IgD-negative memory B cell (primary cell): ENCODE measurements at regions not wholly inside any gene's neighbourhood (a gene's known extent, or its start where the extent isn't known, plus 50 kb on each side); places are given as distances from the start of the nearest gene placed in this dataset.

Experiments used
- H3K27ac Mint-ChIP-seq, 3 donors: one replicate each; pipeline ENCODE4 v1.8.0; 2020 to 2022; ENCODE audit warnings: mild to moderate bottlenecking in 3 of 3, mixed read lengths in 3 of 3, moderate library complexity in 1 of 3
- H3K27me3 Mint-ChIP-seq: one replicate; pipeline ENCODE4 v1.8.0; 2021; ENCODE audit warnings: mixed read lengths
- H3K36me3 Mint-ChIP-seq: one replicate; pipeline ENCODE4 v1.8.0; 2020; ENCODE audit warnings: mild to moderate bottlenecking, mixed read lengths
- H3K4me1 Mint-ChIP-seq, 3 donors: one replicate each; pipeline ENCODE4 v1.8.0; 2020 to 2022; ENCODE audit warnings: mixed read lengths in 3 of 3, mild to moderate bottlenecking in 1 of 3
- H3K4me3 Mint-ChIP-seq, 4 donors: one replicate each; pipeline ENCODE4 v1.8.0; 2020 to 2022; ENCODE audit warnings: mild to moderate bottlenecking in 4 of 4, mixed read lengths in 4 of 4, moderate library complexity in 3 of 4
- H3K9me3 Mint-ChIP-seq, 3 donors: one replicate each; pipeline ENCODE4 v1.8.0; 2020 to 2021; ENCODE audit warnings: mixed read lengths in 3 of 3, mild to moderate bottlenecking in 1 of 3

DNA sequence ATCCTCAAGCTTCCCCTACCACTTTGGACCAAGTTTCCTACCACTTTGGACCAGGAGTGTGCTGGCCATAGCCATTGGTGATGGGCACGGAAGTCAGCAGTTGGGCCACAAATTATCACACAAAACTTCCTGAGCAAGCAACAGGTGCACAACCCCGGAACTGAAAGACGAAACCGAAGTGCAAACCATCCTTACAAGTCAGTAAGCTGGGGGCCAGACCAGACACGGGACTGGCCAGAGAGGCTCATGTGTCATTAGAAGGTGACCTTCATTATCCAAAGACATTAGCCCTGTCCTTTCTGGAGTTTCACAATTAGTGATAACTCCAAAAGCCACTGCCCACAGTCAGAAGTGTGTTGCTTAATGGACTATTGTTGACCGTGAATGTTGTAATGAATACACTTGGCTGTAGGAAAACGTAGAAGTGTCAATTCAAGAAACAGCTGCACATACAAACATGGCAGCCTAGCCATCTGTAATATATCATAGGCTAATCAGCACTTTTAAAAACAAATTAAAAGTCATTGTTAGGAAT, 244.1 kb upstream of the IRS2 start:
- H3K9me3 Mint-ChIP-seq: peaks cover 0 to 3% (median 0%) of the 10 kb centered on the region in 3 donors
- H3K27ac Mint-ChIP-seq: no peak overlapping the region
- no peaks in the 10 kb centered on the region for H3K27me3 Mint-ChIP-seq
- no peaks in the 10 kb centered on the region for H3K4me1 Mint-ChIP-seq
- H3K36me3 Mint-ChIP-seq: no peaks in the 10 kb centered on the region
- no peak overlapping the region for H3K4me3 Mint-ChIP-seq

DNA sequence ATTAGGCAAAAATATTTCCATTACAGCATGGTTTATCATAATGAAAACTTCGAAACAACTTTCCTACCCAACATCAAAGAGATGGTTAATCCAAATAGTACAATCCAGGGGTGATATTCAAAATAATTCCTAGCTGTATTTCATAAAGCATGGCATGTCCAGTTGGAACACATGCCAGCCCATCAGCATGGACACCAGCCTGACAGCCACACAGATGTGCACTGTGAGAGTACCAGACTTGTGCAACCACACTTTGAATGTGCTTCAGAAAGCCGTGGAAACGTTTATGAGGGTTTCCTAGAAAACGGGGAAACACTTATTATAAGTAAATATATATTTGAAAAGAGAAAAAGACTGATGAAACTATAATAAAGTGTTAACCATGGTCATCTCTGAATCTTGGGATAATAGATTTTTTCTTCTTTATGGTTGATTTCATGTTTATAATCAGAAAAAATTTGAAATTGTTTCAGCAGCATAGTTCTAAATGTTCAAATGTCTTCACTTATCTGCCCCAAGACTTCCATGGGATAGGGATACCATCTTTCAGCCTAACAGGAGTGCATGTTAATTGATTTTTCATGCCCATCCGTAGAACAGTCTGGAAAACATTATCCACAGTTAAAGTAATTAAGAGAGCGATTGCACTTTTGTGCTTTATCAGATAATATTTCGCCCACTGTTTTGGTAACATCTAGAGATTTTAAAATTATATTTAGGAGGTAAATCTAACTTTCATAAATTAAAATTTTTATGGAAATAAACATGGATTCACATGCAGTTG, 242.6 kb upstream of the IRS2 start:
- Mint-ChIP-seq H3K36me3 (no peaks in the 10 kb centered on the region), H3K4me1 (no peaks in the 10 kb centered on the region), H3K27ac (no peak overlapping the region), H3K27me3 (no peaks in the 10 kb centered on the region), H3K9me3 (peaks cover 0 to 3% (median 2%) of the 10 kb centered on the region in 3 donors), H3K4me3 (no peak overlapping the region)

DNA sequence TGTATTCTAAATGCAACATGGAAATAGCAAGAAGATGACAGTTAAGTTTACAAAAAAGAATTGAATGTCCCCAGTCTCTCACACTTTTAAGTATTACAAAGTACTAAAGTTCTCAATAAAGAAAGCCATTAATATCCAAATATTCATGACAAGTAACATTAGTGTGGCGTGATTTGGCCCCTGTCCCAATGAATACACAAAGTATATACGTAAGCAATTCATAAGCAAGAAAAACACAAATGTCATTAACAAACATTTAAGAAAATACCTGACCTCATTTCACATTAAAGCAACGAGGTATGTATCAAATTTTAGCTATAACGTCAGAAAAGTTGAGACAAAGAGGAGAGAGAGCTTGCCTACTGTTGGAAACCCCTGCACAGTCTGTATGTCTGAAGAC, 241.9 kb upstream of the IRS2 start:
- no peaks in the 10 kb centered on the region for H3K36me3 Mint-ChIP-seq
- H3K4me1 Mint-ChIP-seq: no peaks in the 10 kb centered on the region
- H3K27ac Mint-ChIP-seq: no peak overlapping the region
- no peaks in the 10 kb centered on the region for H3K27me3 Mint-ChIP-seq
- peaks cover 0 to 3% (median 2%) of the 10 kb centered on the region in 3 donors for H3K9me3 Mint-ChIP-seq
- H3K4me3 Mint-ChIP-seq: no peak overlapping the region

DNA sequence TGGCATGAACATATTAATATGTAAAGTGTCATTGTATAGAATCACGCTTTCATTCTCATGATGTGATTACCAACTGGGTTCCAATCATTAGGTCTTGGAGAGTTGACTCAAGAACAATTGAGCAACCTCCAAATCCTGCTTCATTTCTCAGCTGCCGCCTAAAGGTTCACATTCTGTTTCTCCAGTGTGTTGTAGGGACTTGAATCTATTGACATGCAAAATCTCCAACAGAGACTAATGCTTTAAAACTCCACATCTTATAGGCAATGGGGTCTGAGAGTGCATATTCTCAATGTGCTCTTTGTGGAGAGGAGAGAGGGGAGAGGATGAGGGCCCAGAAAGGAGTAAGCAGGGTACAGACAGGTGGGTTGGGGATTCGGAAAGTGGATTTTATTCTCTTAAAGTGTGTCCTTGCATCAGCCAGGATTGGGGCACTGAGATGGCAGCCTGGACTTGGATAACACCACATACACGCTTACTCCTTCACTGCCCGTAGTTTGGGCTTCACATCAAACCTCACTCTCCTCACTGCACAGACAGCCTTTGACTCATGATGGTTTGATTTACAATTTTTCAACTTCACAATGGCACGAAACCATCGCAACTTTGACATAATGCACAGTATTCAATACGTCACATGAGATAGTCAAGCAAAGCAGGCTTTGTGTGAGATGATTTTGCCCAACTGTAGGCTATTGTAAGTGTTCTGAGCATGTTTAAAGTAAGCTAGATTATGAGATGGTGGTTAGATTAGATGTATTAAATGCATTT, 241.3 kb upstream of the IRS2 start:
- no peaks in the 10 kb centered on the region for H3K27me3 Mint-ChIP-seq
- H3K4me3 Mint-ChIP-seq: no peak overlapping the region
- H3K36me3 Mint-ChIP-seq: no peaks in the 10 kb centered on the region
- H3K4me1 Mint-ChIP-seq: no peaks in the 10 kb centered on the region
- peaks cover 0 to 3% (median 2%) of the 10 kb centered on the region in 3 donors for H3K9me3 Mint-ChIP-seq
- no peak overlapping the region for H3K27ac Mint-ChIP-seq

DNA sequence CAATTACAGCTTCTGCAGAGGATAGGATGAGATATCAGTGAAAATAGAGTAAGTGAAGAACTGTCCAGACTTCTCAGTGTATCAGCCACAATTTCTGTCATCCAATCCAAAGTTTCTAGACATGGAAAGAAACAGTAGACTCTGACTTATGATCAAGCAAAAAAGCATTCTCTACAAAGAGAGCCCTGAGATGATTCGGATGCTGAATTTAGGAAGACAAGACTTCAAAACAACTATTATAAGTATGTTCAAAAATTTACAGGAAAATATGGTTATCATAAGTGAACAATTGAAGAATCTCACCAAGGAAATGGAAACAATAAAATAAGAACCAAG, 238.2 kb upstream of the IRS2 start:
- H3K36me3 Mint-ChIP-seq: no peaks in the 10 kb centered on the region
- H3K4me3 Mint-ChIP-seq: no peak overlapping the region
- no peaks in the 10 kb centered on the region for H3K4me1 Mint-ChIP-seq
- H3K9me3 Mint-ChIP-seq: peaks cover 0 to 10% (median 3%) of the 10 kb centered on the region in 3 donors
- H3K27me3 Mint-ChIP-seq: peaks cover 3% of the 10 kb centered on the region
- no peak overlapping the region for H3K27ac Mint-ChIP-seq

DNA sequence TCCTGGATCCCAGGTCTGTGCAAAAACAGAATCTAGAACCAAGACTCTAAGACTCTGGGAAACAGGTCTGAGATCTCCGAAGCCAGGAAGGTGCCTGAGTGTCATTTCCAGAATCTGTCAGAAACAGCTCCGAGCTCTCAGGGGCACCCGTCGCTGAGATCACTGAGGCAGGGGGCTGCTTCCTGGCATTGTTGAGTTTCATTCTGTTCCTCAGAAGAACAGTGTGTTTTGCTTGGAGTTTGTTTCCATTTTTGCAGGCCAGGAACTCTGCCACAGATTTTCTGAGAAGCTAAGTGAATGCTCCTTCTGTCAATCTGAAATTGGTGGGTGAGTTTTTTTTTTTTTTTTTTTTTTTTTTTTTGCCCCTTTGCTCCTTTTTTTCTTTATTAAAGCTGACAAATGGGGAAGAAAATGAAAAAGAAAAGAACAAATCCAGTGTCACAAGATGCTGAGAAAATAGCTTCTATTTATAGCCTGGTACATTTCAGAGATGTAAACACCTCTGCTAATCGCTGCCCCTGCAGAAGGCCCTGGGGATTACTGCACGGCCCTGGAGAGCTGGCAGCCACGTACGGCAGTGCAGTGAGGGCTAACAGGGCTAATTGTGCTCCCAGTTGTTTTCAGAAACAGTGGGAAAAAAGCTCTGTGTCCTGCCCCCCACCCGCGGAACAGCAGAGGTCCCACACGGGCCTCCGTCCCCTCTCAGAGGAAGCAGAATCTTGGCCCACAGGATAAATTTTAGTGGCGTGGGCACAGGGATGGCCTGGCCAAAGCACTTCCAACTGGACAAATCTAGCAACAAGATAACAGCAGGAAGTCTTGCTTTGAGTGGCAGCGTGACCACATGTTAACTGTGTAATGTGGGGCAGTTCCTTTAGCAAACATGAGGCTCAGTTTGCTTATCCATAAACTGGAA, 237.6 kb upstream of the IRS2 start:
- no peaks in the 10 kb centered on the region for H3K36me3 Mint-ChIP-seq
- H3K4me1 Mint-ChIP-seq: no peaks in the 10 kb centered on the region
- H3K4me3 Mint-ChIP-seq: no peak overlapping the region
- H3K27ac Mint-ChIP-seq: no peak overlapping the region
- peaks cover 0 to 10% (median 3%) of the 10 kb centered on the region in 3 donors for H3K9me3 Mint-ChIP-seq
- peaks cover 3% of the 10 kb centered on the region for H3K27me3 Mint-ChIP-seq

DNA sequence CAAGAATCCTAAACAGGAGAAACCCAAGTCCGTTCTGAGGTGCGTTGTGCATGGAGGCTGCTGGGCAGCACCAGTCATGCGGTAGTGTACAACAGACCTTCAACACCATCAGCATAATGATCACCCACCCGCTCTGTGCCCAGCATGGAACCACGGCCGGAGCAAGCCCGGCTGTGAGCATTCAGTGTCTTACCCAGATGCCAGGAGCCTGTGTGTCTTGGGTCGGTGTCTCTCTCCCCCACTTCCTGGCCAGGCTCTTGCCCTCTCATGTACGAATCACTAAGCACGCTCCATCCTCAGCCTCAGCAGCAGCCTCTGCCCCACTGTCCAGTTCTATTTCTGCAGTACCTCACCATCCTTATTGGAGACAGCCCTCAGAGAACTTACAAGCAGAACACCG, 231.6 kb upstream of the IRS2 start:
- Mint-ChIP-seq H3K4me1 (no peaks in the 10 kb centered on the region), H3K36me3 (no peaks in the 10 kb centered on the region), H3K27ac (peak overlapping the region in 1 of 3 donors; percentile 31), H3K4me3 (no peak overlapping the region), H3K27me3 (peaks cover 3% of the 10 kb centered on the region), H3K9me3 (peaks cover 0 to 11% (median 0%) of the 10 kb centered on the region in 3 donors)

DNA sequence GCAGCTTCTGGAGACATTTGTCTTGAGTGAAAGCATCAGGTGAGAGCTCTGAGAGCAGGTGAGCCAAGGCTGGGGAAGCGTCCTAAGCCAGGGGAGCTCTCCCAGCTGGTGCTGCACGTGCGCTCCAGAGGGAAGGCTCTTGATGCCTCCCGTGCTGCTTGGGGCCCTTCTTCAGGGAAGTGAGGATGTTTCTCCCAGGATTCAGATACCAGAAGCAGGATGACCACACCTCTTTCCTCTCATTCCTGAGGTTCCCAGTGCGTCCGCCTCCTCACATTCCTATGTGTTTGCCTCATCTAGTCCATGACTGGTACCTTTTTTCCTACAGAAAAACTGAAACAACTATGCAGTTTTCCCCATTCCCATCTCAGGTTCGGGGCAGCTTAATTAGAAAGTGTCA, 231.0 kb upstream of the IRS2 start:
- H3K27me3 Mint-ChIP-seq: peaks cover 3% of the 10 kb centered on the region
- no peaks in the 10 kb centered on the region for H3K4me1 Mint-ChIP-seq
- H3K9me3 Mint-ChIP-seq: peaks cover 0 to 11% (median 0%) of the 10 kb centered on the region in 3 donors
- no peak overlapping the region for H3K4me3 Mint-ChIP-seq
- no peaks in the 10 kb centered on the region for H3K36me3 Mint-ChIP-seq
- H3K27ac Mint-ChIP-seq: peak overlapping the region in 2 of 3 donors; percentile 25 to 31

DNA sequence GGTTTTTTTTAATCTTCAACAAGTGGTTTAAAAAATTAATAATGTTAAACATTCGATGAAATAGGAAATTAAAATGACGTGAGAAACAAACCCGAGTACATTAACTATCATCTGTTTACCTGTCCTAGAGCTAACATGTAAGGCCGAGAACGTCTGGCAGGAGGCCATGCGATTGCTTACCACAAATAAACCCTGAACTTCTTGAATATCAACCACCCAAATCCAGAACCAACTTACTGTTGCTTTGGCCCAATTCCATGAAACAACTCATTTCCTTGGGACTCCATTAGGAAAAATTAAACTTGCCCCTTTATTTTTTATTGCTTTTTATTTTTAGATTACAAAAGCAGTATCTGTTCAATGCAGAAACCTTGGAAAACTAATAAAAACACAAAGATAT, 228.9 kb upstream of the IRS2 start:
- peaks cover 0 to 6% (median 0%) of the 10 kb centered on the region in 3 donors for H3K9me3 Mint-ChIP-seq
- no peaks in the 10 kb centered on the region for H3K27me3 Mint-ChIP-seq
- H3K4me1 Mint-ChIP-seq: no peaks in the 10 kb centered on the region
- no peaks in the 10 kb centered on the region for H3K36me3 Mint-ChIP-seq
- H3K4me3 Mint-ChIP-seq: no peak overlapping the region
- H3K27ac Mint-ChIP-seq: no peak overlapping the region

DNA sequence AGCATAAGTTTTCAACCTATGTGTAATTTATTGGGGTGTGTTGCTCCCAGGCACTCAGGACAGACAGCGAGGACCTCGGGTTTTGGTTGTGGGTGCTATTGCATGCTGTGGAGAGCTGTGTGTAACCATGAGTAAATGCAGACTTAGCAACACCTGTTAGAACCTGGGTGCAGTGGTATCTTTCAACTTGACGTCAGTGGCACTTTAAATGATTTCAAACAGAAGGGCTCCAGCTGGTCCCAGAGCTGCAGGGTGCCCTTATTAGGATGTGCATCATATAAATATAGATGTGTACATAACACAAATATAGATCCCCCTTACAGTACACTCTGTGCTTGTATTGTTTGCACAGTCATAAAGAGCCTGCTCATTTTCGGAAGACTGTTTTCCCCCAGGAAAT, 228.3 kb upstream of the IRS2 start:
- Mint-ChIP-seq H3K9me3 (peaks cover 0 to 3% (median 0%) of the 10 kb centered on the region in 3 donors), H3K4me1 (no peaks in the 10 kb centered on the region), H3K4me3 (no peak overlapping the region), H3K27ac (no peak overlapping the region), H3K27me3 (no peaks in the 10 kb centered on the region), H3K36me3 (no peaks in the 10 kb centered on the region)

DNA sequence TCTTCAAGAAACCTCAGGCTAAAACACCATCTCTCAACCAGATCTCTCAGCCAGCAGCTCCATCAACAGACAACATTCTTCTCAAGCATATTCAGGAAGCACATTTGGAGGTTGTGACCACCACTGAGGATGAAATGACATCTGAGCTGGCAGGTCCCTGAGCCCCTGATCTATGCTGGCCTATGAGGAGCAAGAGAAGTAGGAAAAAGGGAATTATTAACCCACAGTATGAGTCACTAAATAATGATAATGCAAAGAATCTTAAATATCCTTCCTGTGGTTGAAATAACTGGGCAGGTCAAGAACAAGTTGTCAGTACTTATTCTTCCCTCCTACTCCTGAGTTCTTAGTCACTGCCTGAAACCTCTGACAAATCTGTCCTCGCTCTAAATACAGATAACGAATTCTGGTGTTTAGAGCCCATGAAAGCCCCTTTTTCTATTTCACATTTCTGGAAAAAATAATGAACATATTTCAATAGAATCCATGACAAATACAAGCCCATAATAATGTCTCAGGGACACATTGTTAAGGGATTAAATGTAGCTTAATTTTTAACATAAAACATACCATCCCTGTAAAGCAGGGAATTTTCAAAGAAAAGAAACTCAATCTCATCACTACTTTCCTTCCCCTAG, 225.8 kb upstream of the IRS2 start:
- H3K27me3 Mint-ChIP-seq: no peaks in the 10 kb centered on the region
- H3K36me3 Mint-ChIP-seq: no peaks in the 10 kb centered on the region
- H3K4me3 Mint-ChIP-seq: no peak overlapping the region
- H3K9me3 Mint-ChIP-seq: peaks cover 0 to 3% (median 0%) of the 10 kb centered on the region in 3 donors
- H3K27ac Mint-ChIP-seq: no peak overlapping the region
- H3K4me1 Mint-ChIP-seq: no peaks in the 10 kb centered on the region

DNA sequence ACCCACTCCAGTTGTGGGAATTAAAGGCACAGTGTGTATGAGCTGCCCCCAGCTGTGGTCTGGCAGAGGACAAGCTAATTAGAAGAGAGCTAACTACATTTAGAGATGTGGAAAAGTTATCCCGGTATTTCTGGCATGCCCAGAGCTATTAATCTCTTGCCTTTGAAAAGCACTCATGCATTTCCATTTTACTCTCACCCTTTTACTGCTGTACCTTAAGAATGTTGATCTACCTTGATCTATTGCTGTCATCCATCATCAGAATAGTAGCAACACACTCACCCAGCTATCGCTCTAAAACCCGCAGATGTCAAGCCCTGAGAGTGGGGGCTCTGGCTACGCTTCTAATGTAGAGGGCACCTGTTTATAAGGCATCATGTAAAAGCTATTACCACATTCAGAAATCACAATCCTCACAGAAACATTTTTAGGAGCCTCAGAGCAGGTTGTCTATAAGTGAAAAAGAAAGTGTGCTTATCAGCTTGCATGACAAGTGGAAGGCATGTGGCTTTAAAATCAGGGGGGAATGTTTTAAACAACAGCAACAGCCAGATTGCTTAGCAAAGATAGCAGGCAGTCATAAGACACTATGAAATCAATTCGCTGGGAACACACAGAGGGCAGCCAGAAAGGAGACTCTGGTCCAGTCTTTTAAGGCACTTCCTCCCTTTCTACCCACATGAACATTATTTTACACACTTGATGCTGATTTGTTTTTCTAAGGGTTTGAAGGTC, 224.2 kb upstream of the IRS2 start:
- Mint-ChIP-seq H3K4me1 (no peaks in the 10 kb centered on the region), H3K27me3 (no peaks in the 10 kb centered on the region), H3K9me3 (peaks cover 0 to 3% (median 0%) of the 10 kb centered on the region in 3 donors), H3K4me3 (no peak overlapping the region), H3K27ac (no peak overlapping the region), H3K36me3 (no peaks in the 10 kb centered on the region)

DNA sequence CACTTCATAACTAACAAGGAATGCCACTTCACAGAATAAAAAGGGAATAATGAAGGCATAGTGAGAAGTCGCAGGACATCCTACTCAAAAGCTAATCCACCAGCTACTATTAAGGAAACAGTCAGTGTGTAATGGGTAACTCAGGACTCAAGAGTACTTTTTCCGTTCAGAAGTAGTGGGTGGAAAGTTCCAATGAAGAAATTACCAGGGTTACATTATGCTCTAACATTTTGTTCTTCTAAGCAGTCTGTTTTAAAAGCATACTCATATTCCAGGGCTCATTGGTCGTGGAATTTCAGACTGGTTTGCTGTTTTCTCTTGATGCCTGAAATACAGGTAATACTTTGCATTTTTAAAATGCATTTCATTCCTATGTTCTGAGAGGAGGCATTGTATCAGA, 222.4 kb upstream of the IRS2 start:
- Mint-ChIP-seq H3K27me3 (no peaks in the 10 kb centered on the region), H3K36me3 (no peaks in the 10 kb centered on the region), H3K27ac (no peak overlapping the region), H3K9me3 (peaks cover 0 to 3% (median 0%) of the 10 kb centered on the region in 3 donors), H3K4me1 (no peaks in the 10 kb centered on the region), H3K4me3 (no peak overlapping the region)

DNA sequence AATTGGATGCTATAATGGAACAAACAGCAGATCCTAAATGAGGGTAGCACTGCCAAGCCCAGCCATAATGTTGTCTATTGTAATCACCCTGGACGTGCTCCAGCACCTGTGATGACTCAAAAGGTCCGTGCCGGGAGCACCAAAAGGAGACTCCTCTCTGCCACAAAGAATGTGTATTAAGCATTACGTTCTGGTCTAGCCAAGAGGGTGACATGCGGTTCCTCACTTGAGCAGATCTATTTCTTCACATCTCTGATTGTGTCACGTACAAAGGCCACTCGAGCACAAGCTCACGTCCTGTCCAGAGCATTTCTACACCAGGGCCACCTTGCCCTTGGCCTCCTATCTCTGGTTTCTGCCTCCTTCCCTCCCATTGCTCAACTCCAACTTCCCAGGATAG, 219.9 kb upstream of the IRS2 start:
- Mint-ChIP-seq H3K4me3 (no peak overlapping the region), H3K27me3 (no peaks in the 10 kb centered on the region), H3K9me3 (peaks cover 0 to 8% (median 4%) of the 10 kb centered on the region in 3 donors), H3K4me1 (no peaks in the 10 kb centered on the region), H3K27ac (no peak overlapping the region), H3K36me3 (no peaks in the 10 kb centered on the region)
